B cell (primary cell): ENCODE measurements at regions not wholly inside any gene's neighbourhood (a gene's known extent, or its start where the extent isn't known, plus 50 kb on each side); places are given as distances from the start of the nearest gene placed in this dataset.

Experiments used
- ATAC-seq: fragments of 200-7000 bp; cut with Tn5 transposase; one replicate; pipeline ENCODE4 v1.10.0; 2021; ENCODE audit warnings: low read depth, mild to moderate bottlenecking, moderate number of reproducible peaks, moderate library complexity
- CTCF ChIA-PET: fragments of 350-600 bp; sonication (Branson Sonifier 250); formaldehyde crosslinking; loops from one replicate; lab custom pipeline; 2021; ENCODE audit warnings: antibody characterized with exemption, inconsistent platforms; lab: Charles Lee
- POLR2A ChIA-PET: fragments of 350-600 bp; sonication (Branson Sonifier 250); formaldehyde crosslinking; loops from one replicate; lab custom pipeline; 2021; ENCODE audit warnings: antibody characterized with exemption; lab: Charles Lee
- DNase-seq: peaks from one replicate; pipeline ENCODE4 v3.0.0; 2013
- H2AFZ ChIP-seq: 2 replicates; pipeline ENCODE4 v1.6.1; 2012; ENCODE audit warnings: mild to moderate bottlenecking, low read depth, low read length; ENCODE audit not compliant: insufficient read depth, poor library complexity, severe bottlenecking
- H3K27ac ChIP-seq, 2 donors: 1 replicate in 1 of 2; 2 replicates in 1 of 2; pipeline ENCODE4 v1.5.1; 2012 to 2013; ENCODE audit warnings: low read length in 2 of 2, mild to moderate bottlenecking in 2 of 2, moderate library complexity in 1 of 2
- H3K27me3 ChIP-seq, 4 experiments: fragments of 200-600 bp in 1 of 4; sonication (generic) in 1 of 4; replicated peaks in 1 of 4; 1 replicate in 2 of 4; 2 replicates in 2 of 4; pipeline versions ENCODE4 v1.6.1 to v1.7.0; 2013 to 2016; ENCODE audit warnings: low read length in 3 of 4, mild to moderate bottlenecking in 2 of 4, mixed read lengths in 1 of 4, moderate library complexity in 1 of 4; ENCODE audit not compliant: insufficient read depth in 4 of 4, control insufficient read depth in 3 of 4; ENCODE audit errors: control extremely low read depth in 1 of 4
- H3K36me3 ChIP-seq, 2 experiments: replicated peaks in 1 of 2; 1 replicate in 1 of 2; 2 replicates in 1 of 2; pipeline versions ENCODE4 v1.6.1 to v1.7.1; 2013; ENCODE audit warnings: low read length in 1 of 2; ENCODE audit not compliant: insufficient read depth in 2 of 2, control insufficient read depth in 1 of 2; ENCODE audit errors: control extremely low read depth in 1 of 2, extremely low read depth in 1 of 2
- H3K4me1 ChIP-seq, 2 donors: fragments of 200-600 bp in 1 of 2; sonication (generic) in 1 of 2; 1 replicate in 1 of 2; 2 replicates in 1 of 2; pipeline versions ENCODE4 v1.5.1 to v1.6.1; 2013 to 2017; ENCODE audit warnings: low read length in 2 of 2; ENCODE audit not compliant: control insufficient read depth in 2 of 2, insufficient read depth in 2 of 2
- H3K4me2 ChIP-seq: replicated peaks from 2 replicates; pipeline ENCODE3; 2012; ENCODE audit warnings: mild to moderate bottlenecking, low read depth, low read length; ENCODE audit not compliant: poor library complexity, severe bottlenecking
- H3K4me3 ChIP-seq, 5 experiments: fragments of 200-600 bp in 1 of 5; sonication (generic) in 1 of 5; 1 replicate in 3 of 5; 2 replicates in 2 of 5; pipeline versions ENCODE4 v1.5.1 to v1.7.0; 2011 to 2016; ENCODE audit warnings: low read length in 4 of 5, mild to moderate bottlenecking in 4 of 5, low read depth in 2 of 5, control low read depth in 1 of 5, moderate library complexity in 1 of 5; ENCODE audit not compliant: insufficient read depth in 1 of 5; ENCODE audit errors: control extremely low read depth in 1 of 5, extremely low read depth in 1 of 5
- H3K79me2 ChIP-seq: fragments of 200-600 bp; sonication (generic); one replicate; pipeline ENCODE4 v1.6.0; 2016; ENCODE audit warnings: low read length; ENCODE audit not compliant: control insufficient read depth, insufficient read depth
- H3K9ac ChIP-seq: fragments of 200-600 bp; sonication (generic); 2 replicates; pipeline ENCODE4 v1.6.1; 2017; ENCODE audit warnings: mild to moderate bottlenecking, low read length, moderate library complexity
- H3K9me3 ChIP-seq, 3 donors: one replicate each; pipeline versions ENCODE4 v1.6.1 to v1.7.1; 2013; ENCODE audit warnings: low read length in 2 of 3; ENCODE audit not compliant: control insufficient read depth in 2 of 3, insufficient read depth in 1 of 3; ENCODE audit errors: control extremely low read depth in 1 of 3
- H4K20me1 ChIP-seq: 2 replicates; pipeline ENCODE4 v1.6.0; 2012; ENCODE audit warnings: mild to moderate bottlenecking, low read length; ENCODE audit not compliant: insufficient read depth, control insufficient read depth, poor library complexity, severe bottlenecking
- H3K27ac Mint-ChIP-seq: one replicate; pipeline ENCODE4 v1.8.0; 2021; ENCODE audit warnings: mixed read lengths
- H3K27me3 Mint-ChIP-seq: one replicate; pipeline ENCODE4 v1.8.0; 2021; ENCODE audit warnings: mixed read lengths
- H3K4me1 Mint-ChIP-seq: one replicate; pipeline ENCODE4 v1.8.0; 2021; ENCODE audit warnings: mixed read lengths
- H3K4me3 Mint-ChIP-seq: one replicate; pipeline ENCODE4 v1.8.0; 2021; ENCODE audit warnings: mixed read lengths
- H3K9me3 Mint-ChIP-seq: one replicate; pipeline ENCODE4 v1.8.0; 2022; ENCODE audit warnings: mixed read lengths; ENCODE audit not compliant: insufficient read depth
- EZH2 ChIP-seq: IDR thresholded peaks from 2 replicates; pipeline ENCODE4 v1.6.1; 2012; ENCODE audit warnings: borderline replicate concordance, low read depth, mild to moderate bottlenecking, moderate library complexity, low read length; ENCODE audit not compliant: insufficient read depth, poor library complexity, severe bottlenecking
- whole genome bisulfite sequencing: methylation state at CpG from one replicate; pipeline ENCODE4 v1.1.5; 2013; ENCODE audit warnings: missing lambda C conversion rate; ENCODE audit not compliant: insufficient coverage; 5-methylcytosine and 5-hydroxymethylcytosine counted together
- intact Hi-C: fragments of 100-400 bp; cut with micrococcal nuclease; formaldehyde crosslinking; loops from one replicate; pipeline ENCODE4 v1.10.0; 2022
- TF ChIP-seq, protein P1 (sequence below): fragments of 200-600 bp; IDR thresholded peaks from one replicate; pipeline ENCODE4 v1.8.0; 2022; ENCODE audit warnings: antibody characterized with exemption, mild to moderate bottlenecking

DNA sequence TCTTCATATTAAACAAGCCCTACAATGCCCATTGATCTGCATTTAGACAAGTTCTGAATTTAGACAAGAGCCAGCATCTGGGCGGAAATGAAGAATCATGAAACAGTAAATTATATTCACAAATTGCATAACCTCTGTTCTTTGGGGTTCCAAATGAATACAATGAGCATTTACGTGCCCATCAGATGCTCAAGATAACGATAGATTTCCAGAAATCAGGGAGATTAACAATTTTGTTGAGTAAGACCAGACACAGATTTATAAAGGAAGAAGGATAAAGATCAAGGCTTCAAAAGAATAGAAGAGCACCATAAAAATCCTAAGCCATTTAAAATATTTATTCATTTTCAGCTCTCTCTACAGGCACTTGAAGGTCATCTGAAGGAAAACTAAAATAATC is 59.7 kb upstream of the CDH20 start:
- no peaks in the 10 kb centered on the region for H3K36me3 ChIP-seq
- Mint-ChIP-seq H3K9me3 (peaks cover 3% of the 10 kb centered on the region), H3K27ac (no peak overlapping the region), H3K4me3 (no peak overlapping the region), H3K27me3 (no peaks in the 10 kb centered on the region), H3K4me1 (no peaks in the 10 kb centered on the region)
- intact Hi-C loops: no loop called here
- H3K9ac ChIP-seq: no peak overlapping the region
- H3K9me3 ChIP-seq: no peaks in the 10 kb centered on the region
- WGBS: no CpG with 5 or more reads among the region's 3 CpGs
- no peak for ATAC-seq
- H3K4me3 ChIP-seq: no peak overlapping the region
- ChIA-PET CTCF (no interaction called here), POLR2A (no interaction called here)
- no peaks in the 10 kb centered on the region for H3K4me1 ChIP-seq
- no peaks in the 10 kb centered on the region for H3K27me3 ChIP-seq
- no peak overlapping the region for H2AFZ ChIP-seq
- H3K27ac ChIP-seq: no peak overlapping the region
- no peak for DNase-seq
- no peak overlapping the region for H3K4me2 ChIP-seq
- H3K79me2 ChIP-seq: no peaks in the 10 kb centered on the region
- TF ChIP-seq EZH2: no peak
- TF ChIP-seq, protein P1, sequence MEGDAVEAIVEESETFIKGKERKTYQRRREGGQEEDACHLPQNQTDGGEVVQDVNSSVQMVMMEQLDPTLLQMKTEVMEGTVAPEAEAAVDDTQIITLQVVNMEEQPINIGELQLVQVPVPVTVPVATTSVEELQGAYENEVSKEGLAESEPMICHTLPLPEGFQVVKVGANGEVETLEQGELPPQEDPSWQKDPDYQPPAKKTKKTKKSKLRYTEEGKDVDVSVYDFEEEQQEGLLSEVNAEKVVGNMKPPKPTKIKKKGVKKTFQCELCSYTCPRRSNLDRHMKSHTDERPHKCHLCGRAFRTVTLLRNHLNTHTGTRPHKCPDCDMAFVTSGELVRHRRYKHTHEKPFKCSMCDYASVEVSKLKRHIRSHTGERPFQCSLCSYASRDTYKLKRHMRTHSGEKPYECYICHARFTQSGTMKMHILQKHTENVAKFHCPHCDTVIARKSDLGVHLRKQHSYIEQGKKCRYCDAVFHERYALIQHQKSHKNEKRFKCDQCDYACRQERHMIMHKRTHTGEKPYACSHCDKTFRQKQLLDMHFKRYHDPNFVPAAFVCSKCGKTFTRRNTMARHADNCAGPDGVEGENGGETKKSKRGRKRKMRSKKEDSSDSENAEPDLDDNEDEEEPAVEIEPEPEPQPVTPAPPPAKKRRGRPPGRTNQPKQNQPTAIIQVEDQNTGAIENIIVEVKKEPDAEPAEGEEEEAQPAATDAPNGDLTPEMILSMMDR: no peak
- H4K20me1 ChIP-seq: no peaks in the 10 kb centered on the region

DNA sequence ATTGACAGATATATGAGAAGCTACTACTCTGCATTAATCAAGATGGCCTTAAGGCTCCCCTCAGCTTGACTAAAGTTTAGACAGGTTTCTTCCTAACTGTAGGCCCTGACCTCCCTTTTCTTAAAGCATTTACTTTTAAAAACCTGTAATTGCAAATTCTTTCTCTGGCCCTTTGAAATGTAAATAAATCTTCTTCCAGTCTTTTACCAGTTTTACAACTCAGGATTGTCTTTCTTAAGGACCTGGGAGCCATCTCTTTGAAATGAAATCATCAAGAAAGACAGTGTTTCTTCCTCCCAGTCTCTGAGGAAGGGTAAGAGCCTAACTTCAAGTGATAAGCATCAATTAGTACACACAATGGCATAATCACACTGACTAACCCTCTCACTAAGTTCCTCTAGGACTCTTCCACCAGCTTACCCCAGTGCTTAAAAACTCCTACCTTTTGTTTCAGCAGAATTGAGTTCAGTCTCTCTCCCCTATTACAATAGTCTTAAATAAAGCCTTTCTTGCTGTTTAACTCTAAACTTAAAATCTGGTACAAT is 58.7 kb upstream of the CDH20 start:
- Histone ChIP-seq H3K4me2 (no peak overlapping the region), H3K4me1 (no peaks in the 10 kb centered on the region), H3K4me3 (no peak overlapping the region), H3K79me2 (no peaks in the 10 kb centered on the region), H4K20me1 (no peaks in the 10 kb centered on the region), H3K36me3 (no peaks in the 10 kb centered on the region), H3K9me3 (no peaks in the 10 kb centered on the region), H2AFZ (no peak overlapping the region), H3K27ac (no peak overlapping the region), H3K27me3 (no peaks in the 10 kb centered on the region), H3K9ac (no peak overlapping the region)
- ChIA-PET CTCF (no interaction called here), POLR2A (no interaction called here)
- no peak for TF ChIP-seq EZH2
- TF ChIP-seq, protein P1: no peak
- intact Hi-C loops: no loop called here
- ATAC-seq: no peak
- no peak for DNase-seq
- peaks cover 3% of the 10 kb centered on the region for H3K9me3 Mint-ChIP-seq
- H3K27me3 Mint-ChIP-seq: no peaks in the 10 kb centered on the region
- no peak overlapping the region for H3K4me3 Mint-ChIP-seq
- no peak overlapping the region for H3K27ac Mint-ChIP-seq
- no peaks in the 10 kb centered on the region for H3K4me1 Mint-ChIP-seq
